Keratinocyte (primary cell): ENCODE measurements at regions not wholly inside any gene's neighbourhood (a gene's known extent, or its start where the extent isn't known, plus 50 kb on each side); places are given as distances from the start of the nearest gene placed in this dataset.

Source experiments
- DNase-seq: peaks from one replicate; pipeline ENCODE4 v3.0.0-alpha.2; 2011; ENCODE audit warnings: low read depth, missing footprints, low spot score
- FAIRE-seq: peaks from 2 replicates; lab custom pipeline; 2011; peaks lifted over from hg19 to GRCh38; lab: Jason Lieb, UNC
- H2AFZ ChIP-seq: 2 replicates; pipeline ENCODE4 v1.6.0; 2012; ENCODE audit warnings: low read length, control low read depth, inconsistent platforms; ENCODE audit not compliant: control insufficient read depth
- H3K27ac ChIP-seq: 2 replicates; pipeline ENCODE4 v1.5.1; 2011; ENCODE audit warnings: low read length; ENCODE audit not compliant: control insufficient read depth, insufficient read depth
- H3K27me3 ChIP-seq: 3 replicates; pipeline ENCODE4 v1.6.0; 2011; ENCODE audit warnings: low read length; ENCODE audit not compliant: control insufficient read depth, insufficient read depth; ENCODE audit errors: extremely low read depth
- H3K36me3 ChIP-seq, 2 experiments: 2 replicates in 1 of 2; 3 replicates in 1 of 2; pipeline ENCODE4 v1.5.1; 2011; ENCODE audit warnings: low read length in 2 of 2, mild to moderate bottlenecking in 1 of 2; ENCODE audit not compliant: control insufficient read depth in 2 of 2, insufficient read depth in 2 of 2; ENCODE audit errors: extremely low read depth in 1 of 2
- H3K4me1 ChIP-seq: 3 replicates; pipeline ENCODE4 v1.5.1; 2011; ENCODE audit warnings: low read length; ENCODE audit not compliant: control insufficient read depth, insufficient read depth; ENCODE audit errors: extremely low read depth
- H3K4me2 ChIP-seq: 3 replicates; pipeline ENCODE4 v1.6.0; 2011; ENCODE audit warnings: low read depth, low read length; ENCODE audit not compliant: control insufficient read depth, insufficient read depth; ENCODE audit errors: extremely low read depth
- H3K4me3 ChIP-seq, 3 experiments: fragments of 200-600 bp in 1 of 3; sonication (generic) in 1 of 3; 2 replicates in 2 of 3; 3 replicates in 1 of 3; pipeline ENCODE4 v1.5.1; 2011 to 2016; ENCODE audit warnings: low read length in 3 of 3, mild to moderate bottlenecking in 3 of 3, control low read depth in 2 of 3, inconsistent platforms in 1 of 3, low read depth in 1 of 3, mixed read lengths in 1 of 3, mixed run types in 1 of 3, moderate library complexity in 1 of 3; ENCODE audit not compliant: control insufficient read depth in 2 of 3, insufficient read depth in 2 of 3; ENCODE audit errors: extremely low read depth in 1 of 3
- H3K79me2 ChIP-seq: 2 replicates; pipeline ENCODE4 v1.6.0; 2012; ENCODE audit warnings: low read length; ENCODE audit not compliant: control insufficient read depth, insufficient read depth
- H3K9ac ChIP-seq: 3 replicates; pipeline ENCODE4 v1.6.0; 2011; ENCODE audit warnings: low read length; ENCODE audit not compliant: control insufficient read depth, insufficient read depth; ENCODE audit errors: extremely low read depth
- H3K9me1 ChIP-seq: 3 replicates; pipeline ENCODE4 v1.6.0; 2011; ENCODE audit warnings: low read length; ENCODE audit not compliant: control insufficient read depth, insufficient read depth; ENCODE audit errors: extremely low read depth
- H3K9me3 ChIP-seq: 2 replicates; pipeline ENCODE4 v1.5.1; 2012; ENCODE audit warnings: low read depth, low read length; ENCODE audit not compliant: control insufficient read depth
- H4K20me1 ChIP-seq: 3 replicates; pipeline ENCODE4 v1.6.0; 2011; ENCODE audit warnings: low read length; ENCODE audit not compliant: control insufficient read depth, insufficient read depth; ENCODE audit errors: extremely low read depth
- CTCF ChIP-seq, 3 experiments: IDR thresholded peaks in 1 of 3; conservative IDR thresholded peaks in 1 of 3; optimal IDR thresholded peaks in 1 of 3; 2 replicates in 2 of 3; 3 replicates in 1 of 3; pipeline versions ENCODE3 to v1.5.1; 2011; ENCODE audit warnings: low read length in 3 of 3, mild to moderate bottlenecking in 3 of 3, moderate library complexity in 2 of 3, control low read depth in 1 of 3, inconsistent platforms in 1 of 3; ENCODE audit not compliant: insufficient read depth in 2 of 3; ENCODE audit errors: extremely low read depth in 1 of 3
- EZH2 ChIP-seq: IDR thresholded peaks from one replicate; pipeline ENCODE4 v1.6.1; 2012; ENCODE audit warnings: inconsistent platforms, mild to moderate bottlenecking, low read length, moderate library complexity
- dilution Hi-C: fragments of 300-500 bp; cut with MboI; formaldehyde crosslinking; loops from one replicate; pipeline ENCODE4 v1.7.0; 2020; ENCODE audit warnings: low sequenced_read_pairs; ENCODE audit not compliant: extremely low pct_ligation_motif_present

DNA sequence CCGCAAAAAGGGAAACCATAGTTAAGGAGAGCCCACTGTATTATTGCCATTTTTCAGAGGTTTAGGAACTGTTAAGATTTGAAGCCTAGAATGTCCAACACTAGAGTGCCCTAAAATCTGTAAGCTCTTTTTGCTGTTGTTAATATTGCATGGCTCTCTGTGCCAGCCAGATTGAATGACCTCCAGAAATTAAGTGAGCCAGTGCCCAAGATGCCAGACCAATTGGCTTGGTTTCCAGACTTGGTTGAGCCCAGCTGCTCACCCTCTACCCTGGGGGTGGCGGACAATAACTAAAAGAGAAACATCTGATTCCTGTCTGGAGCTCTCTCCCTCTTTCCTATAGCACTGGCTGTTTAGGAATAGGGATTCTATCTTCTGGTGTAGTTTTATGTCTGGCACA, 340.1 kb downstream of the PHF14 start:
- no peak for FAIRE-seq
- dilution Hi-C loops: no loop called here

DNA sequence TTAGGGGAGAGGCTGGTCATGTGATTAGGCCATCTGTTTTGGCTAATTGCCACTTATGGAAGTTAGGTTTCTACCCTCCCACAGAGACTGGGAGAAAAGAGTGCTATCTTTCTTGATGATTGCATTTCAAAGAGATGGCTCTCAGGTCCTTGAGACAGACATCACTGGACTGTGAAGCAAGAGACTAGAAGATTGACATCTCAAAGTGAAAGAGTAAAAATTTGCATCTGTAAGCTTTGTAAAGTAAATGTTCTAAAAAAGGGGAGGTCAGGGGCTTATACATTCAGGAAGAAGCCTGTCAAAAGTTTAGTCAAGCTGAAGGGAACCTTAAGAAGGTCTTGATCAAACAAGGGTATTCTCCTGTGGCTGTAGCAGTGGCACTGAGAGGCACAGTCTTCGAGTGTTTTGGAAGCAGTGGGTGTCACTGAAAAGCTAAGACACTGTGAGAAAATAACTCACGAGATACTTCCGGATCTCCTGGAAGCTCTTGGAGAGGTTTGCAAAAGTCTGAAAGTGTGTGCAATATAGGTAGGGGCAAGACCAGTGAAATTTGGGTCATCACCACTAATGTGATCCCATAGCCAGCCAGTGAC, 342.1 kb downstream of the PHF14 start:
- FAIRE-seq: no peak
- Histone ChIP-seq H3K27me3 (no peaks in the 10 kb centered on the region), H3K4me3 (no peak overlapping the region), H2AFZ (no peak overlapping the region), H3K9me3 (no peaks in the 10 kb centered on the region), H3K27ac (no peak overlapping the region), H3K4me1 (peaks cover 5% of the 10 kb centered on the region), H3K9me1 (no peaks in the 10 kb centered on the region), H3K4me2 (no peak overlapping the region), H4K20me1 (no peaks in the 10 kb centered on the region), H3K36me3 (no peaks in the 10 kb centered on the region), H3K79me2 (no peaks in the 10 kb centered on the region), H3K9ac (no peak overlapping the region)
- dilution Hi-C loops: no loop called here
- TF ChIP-seq CTCF (optimal IDR thresholded peaks at IDR 0.05 in 1 of 3, IDR thresholded peaks at IDR 0.05 in 1 of 3, conservative IDR thresholded peaks at IDR 0.05 in 1 of 3; ENCODE audit: extremely low read depth in 1 of 3, insufficient read depth in 2 of 3, low read length in 3 of 3) (no peak), EZH2 (no peak)
- DNase-seq: no peak

More for the DNA sequence above, 340.1 kb downstream of the PHF14 start:
- Histone ChIP-seq H3K9ac (no peak overlapping the region), H2AFZ (no peak overlapping the region), H3K27ac (no peak overlapping the region), H3K9me1 (no peaks in the 10 kb centered on the region), H4K20me1 (no peaks in the 10 kb centered on the region), H3K4me2 (no peak overlapping the region), H3K9me3 (no peaks in the 10 kb centered on the region), H3K36me3 (no peaks in the 10 kb centered on the region), H3K27me3 (no peaks in the 10 kb centered on the region), H3K79me2 (no peaks in the 10 kb centered on the region), H3K4me1 (no peaks in the 10 kb centered on the region), H3K4me3 (no peak overlapping the region)
- no peak for DNase-seq
- no peak for TF ChIP-seq CTCF (optimal IDR thresholded peaks at IDR 0.05 in 1 of 3, IDR thresholded peaks at IDR 0.05 in 1 of 3, conservative IDR thresholded peaks at IDR 0.05 in 1 of 3; ENCODE audit: extremely low read depth in 1 of 3, insufficient read depth in 2 of 3, low read length in 3 of 3)
- TF ChIP-seq EZH2: no peak
